Mesenteric fat pad (tissue), 1 donor: ENCODE measurements at regions not wholly inside any gene's neighbourhood (a gene's known extent, or its start where the extent isn't known, plus 50 kb on each side); places are given as distances from the start of the nearest gene placed in this dataset.
A peak's percentile ranks its signal among the peaks of the same experiment; 100 is the strongest.

Experiments
- DNase-seq: peaks from one replicate; pipeline ENCODE4 v3.0.0-alpha.2; 2020; ENCODE audit warnings: low spot score
- donor health status: DM: yes; HTN: yes; CAD: no.

DNA sequence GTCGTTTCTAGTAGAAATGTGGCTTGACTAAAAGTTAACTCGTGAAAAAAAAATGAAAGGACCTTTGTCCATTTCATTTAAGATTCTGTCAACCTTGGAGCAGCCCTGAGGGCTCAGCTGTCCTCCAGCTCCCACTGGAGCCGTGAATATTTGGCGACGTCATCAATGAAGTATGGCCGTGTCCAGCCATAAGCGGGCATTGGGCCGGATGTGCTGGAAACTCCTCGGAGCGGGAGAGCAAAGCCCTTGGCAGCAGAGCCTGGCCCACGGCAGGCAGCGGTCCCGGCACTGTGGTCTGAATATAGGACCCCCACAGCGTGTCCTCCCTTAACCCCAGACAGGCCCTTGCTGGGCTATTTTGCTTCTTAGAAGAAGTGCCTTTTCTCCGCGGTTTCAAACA lies 50.0 kb downstream of the JAKMIP3 start:
- peak; percentile 55 for DNase-seq

GRCh38 chr10:132117146-132117545 lies 51.4 kb downstream of the JAKMIP3 start:
- DNase-seq, result no peak

GRCh38 chr10:132117636-132118190 lies 52.0 kb downstream of the JAKMIP3 start:
- DNase-seq, result no peak

DNA sequence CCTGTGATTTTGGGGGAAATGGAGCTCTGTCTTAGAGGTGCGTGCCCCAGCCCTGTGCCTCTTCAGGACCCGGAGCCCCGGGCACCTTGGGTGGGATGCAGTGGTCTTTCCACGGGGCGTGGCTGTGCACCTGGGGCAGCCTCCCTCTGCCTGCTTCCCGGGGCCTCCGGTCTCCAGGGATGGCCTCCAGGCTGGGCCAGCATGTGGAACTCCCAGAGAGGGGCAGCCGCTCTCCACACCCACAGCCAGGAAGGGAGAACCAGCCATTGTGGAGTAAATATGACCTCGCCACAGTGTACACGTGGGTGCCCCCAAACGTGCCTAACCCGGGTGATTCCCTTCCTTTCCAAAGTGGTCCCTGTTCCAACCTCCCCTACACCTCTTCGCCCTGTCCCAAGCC lies 52.6 kb downstream of the JAKMIP3 start:
- DNase-seq, result no peak

DNA sequence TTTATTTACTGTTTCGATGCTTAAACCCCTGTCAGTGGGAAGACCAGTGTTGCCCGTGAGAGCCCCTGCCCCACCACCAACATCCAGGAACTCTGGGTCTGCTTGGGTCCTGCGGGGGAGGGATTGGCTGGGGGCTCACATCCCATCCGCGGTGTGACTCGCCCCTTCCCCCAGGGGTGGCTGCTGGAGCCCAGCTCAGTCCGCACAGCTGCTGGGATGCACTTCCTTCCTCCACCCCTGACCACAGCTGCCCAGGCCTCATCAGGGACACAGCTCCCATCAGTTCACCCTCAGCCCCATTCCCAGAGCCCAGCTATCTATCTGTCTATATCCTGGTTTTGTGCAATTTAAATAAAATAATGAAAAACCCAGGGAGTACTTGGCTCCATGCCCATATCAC lies 54.5 kb downstream of the JAKMIP3 start:
- no peak for DNase-seq

DNA sequence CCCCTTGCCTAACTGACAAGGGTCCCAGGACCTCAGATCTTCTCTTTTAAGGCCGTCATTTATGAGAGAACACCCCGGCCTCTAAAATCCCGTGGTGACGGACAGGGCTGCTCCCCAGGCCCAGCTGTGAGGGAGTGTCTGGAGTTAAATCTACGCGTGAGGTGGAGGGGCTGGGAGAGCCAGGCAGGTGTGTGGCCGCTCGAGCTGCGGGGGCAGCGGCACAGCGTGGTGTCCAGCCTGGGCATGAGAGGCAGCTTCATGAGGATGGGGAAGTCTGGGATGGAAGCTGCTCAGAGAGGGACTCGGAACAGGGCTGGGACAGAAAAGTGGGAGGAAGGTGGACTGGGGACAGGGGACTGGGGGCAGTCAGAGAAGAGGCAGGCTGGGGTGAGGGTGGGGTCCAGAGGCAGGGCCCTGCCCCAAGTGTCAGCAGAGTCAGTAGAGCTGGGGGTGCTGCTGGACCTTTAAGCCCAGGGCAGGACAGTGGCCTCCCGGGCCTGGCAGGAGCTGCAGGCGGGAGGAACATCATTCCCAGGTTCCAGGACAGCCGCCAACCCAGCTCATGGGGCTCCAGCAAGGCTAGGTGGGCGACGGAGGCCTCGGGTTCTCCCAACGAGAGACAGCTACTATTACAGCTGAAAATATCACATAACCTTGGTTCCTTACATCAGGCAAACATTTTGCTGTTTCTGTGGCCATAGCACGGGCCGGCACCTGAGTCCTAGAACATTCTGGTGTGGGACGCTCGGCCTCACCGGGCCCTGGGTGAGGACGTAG lies 55.2 kb downstream of the JAKMIP3 start:
- no peak for DNase-seq

DNA sequence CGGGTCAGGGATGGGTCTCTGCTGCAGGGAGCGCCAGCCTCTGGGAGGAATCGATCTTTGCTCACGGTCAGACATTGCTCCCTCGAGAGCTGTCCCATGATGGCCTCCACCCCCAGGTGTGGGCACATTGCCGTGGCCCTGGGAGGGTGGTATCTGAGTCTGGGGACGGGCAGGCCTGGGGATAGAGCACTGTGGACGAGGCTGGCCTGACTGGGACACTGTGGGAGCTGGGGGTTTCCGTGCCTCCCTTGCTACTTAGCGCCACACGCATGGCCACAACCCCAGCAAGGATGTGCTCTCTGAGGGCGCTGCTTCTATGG lies 55.7 kb downstream of the JAKMIP3 start:
- DNase-seq, result no peak

DNA sequence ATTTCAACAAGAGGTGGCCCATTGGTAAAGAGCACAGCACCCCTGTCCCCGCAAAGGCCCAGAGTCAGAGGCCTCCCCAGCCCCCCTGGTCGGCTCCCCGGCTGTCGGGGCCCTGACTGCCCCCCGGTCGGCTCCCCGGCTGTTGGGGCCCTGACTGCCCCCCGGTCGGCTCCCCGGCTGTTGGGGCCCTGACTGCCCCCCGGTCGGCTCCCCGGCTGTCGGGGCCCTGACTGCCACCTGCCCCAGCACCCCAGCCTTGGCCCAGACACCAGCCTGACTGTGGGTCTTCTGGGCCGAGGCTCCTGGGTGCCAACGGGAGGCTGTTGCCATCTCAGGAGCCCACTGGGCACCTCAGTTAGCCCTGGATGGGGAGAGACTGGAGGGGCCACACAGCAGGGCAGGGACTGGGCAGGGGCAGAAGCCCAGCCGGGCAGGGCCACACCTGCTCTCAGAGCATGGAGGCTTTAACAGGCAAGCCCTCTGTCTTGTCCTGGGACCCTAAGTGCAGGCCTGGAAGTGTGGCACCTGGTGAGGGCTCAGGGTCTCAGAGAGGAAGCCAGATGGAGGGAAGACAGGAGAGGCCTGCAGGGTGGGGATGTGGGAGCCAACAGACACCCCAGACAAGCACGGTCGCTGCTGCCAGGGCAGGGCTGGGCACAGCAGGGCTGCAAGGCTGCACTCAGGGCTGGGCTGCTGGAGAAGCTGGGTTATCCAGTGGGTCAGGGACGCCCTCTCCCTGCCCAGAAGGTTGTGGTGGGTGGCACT lies 56.5 kb downstream of the JAKMIP3 start:
- DNase-seq, result no peak

DNA sequence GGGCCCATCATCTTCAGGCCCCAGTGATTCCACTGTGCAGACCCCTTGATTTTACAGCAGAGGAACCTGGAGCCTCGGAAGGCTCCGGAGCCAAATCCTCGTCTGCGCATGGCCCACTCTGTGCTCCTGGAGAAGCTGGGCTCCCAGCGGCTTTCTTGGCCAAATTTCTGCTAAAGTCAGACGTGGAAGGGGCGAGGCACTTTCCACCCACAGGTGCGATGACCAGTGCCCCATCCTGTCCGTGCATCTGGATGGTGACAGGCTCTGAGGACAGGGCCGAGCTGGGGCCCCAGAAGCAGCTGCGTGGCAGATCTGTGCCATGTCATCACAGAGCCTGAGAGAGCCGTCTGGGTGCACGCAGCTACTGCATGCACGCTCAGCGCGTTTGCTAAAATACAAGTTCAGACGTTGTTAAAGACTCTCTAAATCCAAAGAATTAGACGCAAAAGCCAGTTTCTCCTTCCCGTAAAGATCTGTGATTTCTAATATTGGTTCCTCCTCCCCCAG lies 57.2 kb downstream of the JAKMIP3 start:
- no peak for DNase-seq

DNA sequence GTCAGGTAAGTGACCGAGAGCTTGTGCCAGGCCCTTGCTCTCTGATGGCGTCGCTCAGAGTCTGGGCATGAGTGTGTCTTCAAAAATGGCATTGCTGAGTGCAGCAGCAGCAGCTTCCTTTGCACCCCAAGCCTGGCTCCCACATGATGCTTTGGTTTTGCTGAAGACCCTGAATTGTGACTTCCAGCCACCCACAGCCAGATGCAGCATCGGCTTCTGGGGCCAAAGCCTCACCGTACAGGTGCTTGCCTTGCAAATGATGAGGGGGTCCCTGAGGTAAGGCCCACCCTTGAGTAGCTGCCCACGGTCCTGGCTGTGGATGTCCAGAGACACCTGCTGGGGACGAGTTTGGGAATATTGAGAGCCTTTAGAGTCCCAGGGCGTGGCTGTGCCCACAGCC lies 57.9 kb downstream of the JAKMIP3 start:
- no peak for DNase-seq

- DNase-seq, result no peak
Observed at GRCh38 chr10:132124201-132124920, 58.6 kb downstream of the JAKMIP3 start.

DNA sequence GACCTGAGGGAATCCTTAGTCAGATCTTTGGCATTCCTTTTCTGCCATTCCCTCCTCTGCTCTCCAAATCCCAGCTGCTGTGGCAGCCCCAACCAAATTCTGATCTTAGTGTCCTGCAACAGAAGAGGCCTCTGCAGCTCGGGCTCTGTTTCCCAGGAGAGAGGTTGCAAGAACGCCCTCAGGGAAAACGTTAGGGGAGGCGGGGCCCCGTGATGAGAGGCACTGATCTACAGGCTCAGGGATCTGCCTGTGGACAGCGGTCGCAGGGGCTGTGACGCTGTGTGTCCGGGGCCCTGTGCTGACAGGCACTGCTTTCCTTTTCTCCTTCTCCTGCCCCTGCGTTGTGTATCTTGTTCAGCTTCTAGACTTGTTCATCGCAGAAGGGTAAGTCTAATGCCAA lies 57.3 kb upstream of the DPYSL4 start:
- DNase-seq, result no peak

GRCh38 chr10:132130286-132131265 lies 56.2 kb upstream of the DPYSL4 start:
- DNase-seq, result no peak

DNA sequence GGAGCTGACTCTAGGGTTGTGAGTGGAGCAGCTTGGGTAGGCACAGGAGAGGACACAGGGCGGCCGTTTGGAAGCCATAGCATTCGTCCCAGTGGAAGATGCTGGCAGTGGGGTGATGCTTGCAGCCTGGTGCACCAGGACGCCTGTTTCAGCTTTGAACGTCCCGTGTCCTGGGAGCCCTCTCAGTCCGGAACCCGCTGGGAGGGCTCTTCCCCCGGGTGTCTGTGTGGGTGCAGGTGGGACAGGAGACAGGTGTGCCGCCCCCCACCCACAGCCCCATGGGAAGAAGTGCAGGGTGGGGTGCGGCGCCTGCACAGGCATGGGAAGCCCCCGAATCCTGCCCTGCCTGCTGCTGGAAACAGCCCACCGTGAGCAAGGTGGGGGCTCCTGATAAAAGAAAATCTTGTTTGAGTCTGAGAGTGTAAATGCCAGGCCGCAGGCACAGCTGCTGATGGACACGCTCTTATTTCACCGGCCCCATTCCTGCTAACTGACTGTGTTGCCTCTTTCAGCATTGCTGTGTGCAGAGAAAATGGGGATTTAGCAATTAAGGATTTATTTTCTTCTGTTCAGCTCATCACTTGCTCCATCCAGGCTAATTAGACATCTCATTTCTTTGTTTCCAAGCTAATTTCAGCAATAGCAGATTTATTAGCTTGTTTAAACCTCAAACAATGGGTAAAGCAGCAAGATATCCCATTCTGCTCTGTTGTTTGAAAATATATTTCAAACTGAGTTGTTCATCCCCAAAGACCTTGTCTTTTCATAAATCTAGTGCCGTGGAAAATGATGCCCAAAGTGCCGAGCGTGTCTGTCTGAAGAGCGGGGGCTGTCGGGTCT lies 54.9 kb upstream of the DPYSL4 start:
- DNase-seq, result no peak

GRCh38 chr10:132132421-132132841 lies 54.3 kb upstream of the DPYSL4 start:
- DNase-seq, result no peak

DNA sequence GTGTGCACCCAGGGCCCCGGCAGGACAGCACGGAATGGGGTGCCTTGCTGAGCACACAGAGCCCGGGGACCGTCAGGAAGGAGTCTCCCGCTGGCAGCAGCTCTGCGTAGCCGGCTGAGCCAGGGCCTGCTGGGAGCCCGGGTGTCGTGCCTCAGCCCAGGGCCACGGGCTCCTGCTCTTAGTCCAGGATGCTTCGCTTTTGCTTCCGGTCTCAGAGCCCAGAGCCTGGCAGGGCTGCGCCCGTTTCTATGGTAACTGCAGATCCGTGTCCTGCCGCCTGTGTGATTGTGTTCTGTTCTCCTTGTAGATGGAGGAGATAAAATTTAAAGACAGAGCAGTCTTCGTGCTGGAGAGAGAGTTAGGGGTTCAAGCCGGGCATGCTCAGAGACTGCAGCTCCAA lies 53.7 kb upstream of the DPYSL4 start:
- DNase-seq, result no peak

GRCh38 chr10:132133449-132134240 lies 53.1 kb upstream of the DPYSL4 start:
- DNase-seq, result no peak

DNA sequence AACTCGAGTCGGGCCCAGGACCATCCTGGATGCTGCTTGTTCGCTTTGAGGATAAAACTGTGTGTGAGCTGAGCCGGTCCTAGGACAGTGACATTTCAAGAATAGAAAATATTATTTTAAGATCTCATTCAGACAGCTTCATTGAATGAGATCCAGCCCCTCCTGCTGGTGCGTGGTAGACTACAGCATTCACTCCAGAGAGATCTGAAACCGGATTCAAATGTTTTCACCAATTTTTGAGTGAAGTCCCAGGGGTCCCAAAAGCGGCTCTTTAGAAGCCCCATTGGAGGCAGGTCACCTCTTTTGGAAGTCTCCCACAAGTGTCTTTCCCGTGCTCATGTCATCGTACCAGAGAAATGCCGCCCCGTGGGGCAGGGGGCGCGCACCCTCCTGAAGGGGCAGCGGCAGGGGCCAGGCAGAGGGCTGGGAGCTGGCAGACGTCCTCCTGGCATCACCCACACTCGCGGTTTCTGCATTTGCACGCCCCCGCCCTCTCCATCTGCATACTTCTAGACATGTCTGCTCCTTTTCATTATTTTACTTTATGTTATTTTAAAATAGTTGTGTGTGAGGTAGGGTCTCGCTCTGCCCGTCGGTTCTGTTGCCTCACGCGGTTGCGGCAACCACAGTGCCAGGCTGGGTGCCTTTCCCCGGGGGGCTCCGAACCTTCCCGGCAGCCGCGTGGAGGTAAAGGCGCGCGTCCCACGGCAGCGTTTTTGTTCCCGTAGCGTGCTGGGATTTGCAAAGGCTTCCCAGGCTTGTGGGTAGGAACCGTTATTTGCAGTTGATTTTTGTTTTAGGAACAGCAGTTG lies 52.3 kb upstream of the DPYSL4 start:
- DNase-seq, result no peak
